GM12873 (cell line): ENCODE measurements at regions not wholly inside any gene's neighbourhood (a gene's known extent, or its start where the extent isn't known, plus 50 kb on each side); places are given as distances from the start of the nearest gene placed in this dataset.

ENCODE experiments used
- TF ChIP-seq, protein P1 (sequence below): IDR thresholded peaks from 2 replicates; pipeline ENCODE4 v1.5.1; 2012; ENCODE audit warnings: low read depth, mild to moderate bottlenecking, moderate library complexity, low read length, control low read depth; ENCODE audit not compliant: insufficient read depth; ENCODE audit errors: missing control alignments

DNA sequence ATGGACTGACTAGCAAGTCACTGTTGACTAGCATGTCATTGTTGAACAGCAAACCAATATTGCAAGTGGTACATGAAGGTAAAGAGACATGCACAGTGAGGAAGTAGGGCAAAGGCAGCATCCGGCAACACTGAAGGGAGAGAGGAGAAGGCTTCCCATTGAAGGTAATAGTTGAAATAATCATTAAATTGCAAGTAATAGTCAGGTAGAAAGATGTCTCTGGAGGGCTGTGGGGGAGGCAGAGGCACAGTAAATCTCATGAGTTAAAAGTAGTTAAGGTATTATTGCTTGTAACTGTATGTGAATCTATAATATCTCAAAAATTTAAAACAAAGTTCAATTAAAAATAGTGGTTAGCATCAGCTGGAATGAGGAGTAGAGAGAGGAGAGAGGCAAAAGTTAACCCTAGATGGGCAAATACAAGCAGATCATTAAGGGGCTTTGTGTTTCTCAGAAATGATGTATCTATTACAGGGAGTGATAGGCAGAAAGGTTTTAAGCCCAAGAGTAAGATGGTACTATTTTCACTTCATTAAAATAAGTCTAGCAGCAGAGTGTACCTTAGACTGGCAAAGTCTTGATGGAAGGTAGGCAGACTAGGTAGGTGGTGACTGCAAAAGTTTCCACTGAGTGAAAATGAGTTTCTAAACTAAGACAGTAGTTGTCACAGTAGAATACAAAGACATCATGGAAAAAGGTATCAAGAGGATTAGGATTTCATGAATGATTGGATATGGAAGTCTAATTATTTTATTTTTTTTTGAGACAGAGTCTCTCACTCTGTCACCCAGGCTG lies 776.6 kb downstream of the RAB28 start:
- TF ChIP-seq, protein P1, sequence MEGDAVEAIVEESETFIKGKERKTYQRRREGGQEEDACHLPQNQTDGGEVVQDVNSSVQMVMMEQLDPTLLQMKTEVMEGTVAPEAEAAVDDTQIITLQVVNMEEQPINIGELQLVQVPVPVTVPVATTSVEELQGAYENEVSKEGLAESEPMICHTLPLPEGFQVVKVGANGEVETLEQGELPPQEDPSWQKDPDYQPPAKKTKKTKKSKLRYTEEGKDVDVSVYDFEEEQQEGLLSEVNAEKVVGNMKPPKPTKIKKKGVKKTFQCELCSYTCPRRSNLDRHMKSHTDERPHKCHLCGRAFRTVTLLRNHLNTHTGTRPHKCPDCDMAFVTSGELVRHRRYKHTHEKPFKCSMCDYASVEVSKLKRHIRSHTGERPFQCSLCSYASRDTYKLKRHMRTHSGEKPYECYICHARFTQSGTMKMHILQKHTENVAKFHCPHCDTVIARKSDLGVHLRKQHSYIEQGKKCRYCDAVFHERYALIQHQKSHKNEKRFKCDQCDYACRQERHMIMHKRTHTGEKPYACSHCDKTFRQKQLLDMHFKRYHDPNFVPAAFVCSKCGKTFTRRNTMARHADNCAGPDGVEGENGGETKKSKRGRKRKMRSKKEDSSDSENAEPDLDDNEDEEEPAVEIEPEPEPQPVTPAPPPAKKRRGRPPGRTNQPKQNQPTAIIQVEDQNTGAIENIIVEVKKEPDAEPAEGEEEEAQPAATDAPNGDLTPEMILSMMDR, result no peak

DNA sequence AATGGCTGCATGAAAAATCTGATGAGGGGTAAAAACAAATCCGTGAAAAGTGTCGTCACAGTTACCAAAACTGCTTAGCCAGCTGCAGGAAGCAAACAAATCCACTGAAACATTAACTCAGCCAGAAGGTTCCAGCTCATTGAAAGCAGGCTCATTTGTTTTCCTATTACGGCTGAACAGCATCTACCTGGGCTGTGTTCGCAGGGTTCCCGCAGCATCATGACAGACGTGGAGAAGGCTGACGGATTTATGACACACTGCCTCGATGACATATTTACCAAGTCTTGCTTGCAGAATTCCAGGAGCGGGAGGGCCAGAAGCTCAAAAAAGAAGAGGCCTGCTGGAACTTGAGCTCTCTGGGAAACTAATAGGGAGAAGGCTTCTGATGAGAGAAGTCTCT lies 781.1 kb downstream of the RAB28 start:
- TF ChIP-seq, protein P1, result no peak

DNA sequence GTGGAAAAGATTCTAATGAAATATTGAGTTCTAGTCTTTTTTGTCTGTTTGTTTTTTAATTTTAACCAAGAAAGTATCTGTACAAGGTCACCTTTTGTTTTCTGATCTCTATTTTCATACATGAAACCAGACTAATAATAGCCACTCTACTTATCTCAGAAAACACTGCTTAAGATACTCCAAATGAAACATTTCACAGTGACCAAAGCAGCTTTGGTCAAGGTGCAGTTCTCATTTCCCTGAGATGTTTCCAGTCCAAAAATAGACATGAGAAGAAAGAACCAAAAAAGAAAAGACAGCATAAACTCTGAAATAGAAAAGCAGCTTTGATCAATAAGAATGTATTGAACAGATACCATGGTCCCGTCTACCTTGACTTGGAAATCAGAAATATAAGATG lies 782.8 kb downstream of the RAB28 start:
- TF ChIP-seq, protein P1, result no peak

DNA sequence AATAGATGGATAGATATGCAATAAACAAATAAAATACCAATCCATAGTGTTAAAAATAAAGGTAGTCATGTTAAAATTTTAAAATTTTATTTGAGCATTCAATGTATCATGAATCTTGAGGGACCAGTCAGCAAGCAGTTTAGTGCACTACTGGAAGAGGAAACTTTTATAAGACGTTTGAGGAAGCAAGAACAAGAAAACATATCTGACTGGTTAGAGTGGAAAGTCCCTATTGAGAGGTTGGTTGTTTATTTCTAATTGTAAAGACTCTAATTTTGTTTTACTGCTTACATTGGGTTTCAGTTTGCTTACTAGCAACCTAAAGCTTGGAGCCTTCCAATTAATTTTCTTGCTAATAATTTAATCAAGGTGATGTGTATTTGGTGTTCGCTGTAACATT lies 786.2 kb downstream of the RAB28 start:
- TF ChIP-seq, protein P1, result no peak

DNA sequence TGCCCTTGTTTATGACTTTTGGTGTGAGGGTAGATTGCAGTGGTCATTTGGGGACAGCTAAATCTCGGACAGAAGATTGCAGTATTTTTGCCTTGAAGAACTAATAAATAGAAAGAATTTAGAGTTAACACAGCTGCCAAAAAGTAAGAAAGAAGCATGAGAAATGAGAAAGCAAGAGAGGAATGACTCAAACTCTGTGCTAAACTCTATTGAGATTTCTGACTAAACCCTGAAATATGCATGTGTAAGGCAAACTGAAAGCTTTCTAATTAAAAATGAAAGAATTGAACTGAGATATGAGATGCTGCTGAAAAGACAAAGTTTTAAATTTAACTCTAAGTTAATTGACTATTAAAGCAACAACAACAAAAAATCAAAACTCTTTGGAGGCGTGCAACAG lies 791.3 kb downstream of the RAB28 start:
- TF ChIP-seq, protein P1, result no peak

DNA sequence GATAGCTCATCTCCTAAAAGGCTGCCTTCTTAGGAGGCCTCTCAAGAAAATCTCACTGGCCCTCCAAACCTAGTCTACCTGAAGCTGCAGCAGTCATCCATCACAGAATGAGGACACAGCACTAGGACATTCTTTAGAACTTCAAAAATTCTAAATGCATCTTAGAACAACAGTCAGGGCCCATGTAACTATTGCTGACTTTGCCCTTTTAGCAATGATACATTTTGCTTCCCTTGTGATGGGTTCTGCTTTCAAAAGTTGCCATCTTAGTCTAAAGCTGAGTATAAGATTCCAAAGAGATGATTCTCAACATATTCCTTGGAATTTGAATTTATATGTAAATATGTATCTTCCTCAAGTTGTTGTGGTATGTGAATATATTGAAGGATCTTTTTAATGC lies 793.0 kb downstream of the RAB28 start:
- TF ChIP-seq, protein P1, result no peak

DNA sequence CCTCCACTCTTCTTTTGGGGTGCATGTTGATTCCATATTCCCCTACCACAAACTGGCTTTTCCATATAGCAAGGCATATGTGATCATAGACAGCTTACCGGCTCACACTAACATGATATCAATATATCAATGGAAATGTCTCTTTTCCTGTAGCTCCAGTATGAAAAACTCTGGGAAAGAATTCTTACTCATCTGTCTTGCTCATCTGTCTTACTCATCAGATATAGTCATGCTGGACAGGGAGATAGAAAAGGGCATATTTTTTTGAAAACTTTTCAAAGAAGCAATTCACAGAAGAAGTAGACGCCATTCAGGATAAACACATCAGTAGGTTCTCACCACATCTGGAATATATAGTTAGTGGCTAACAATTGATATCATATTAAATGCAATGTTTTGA lies 794.7 kb downstream of the RAB28 start:
- TF ChIP-seq, protein P1, result no peak
